ENCODE measurements at regions not wholly inside any gene's neighbourhood (a gene's known extent, or its start where the extent isn't known, plus 50 kb on each side); places are given as distances from the start of the nearest gene placed in this dataset.

DNA sequence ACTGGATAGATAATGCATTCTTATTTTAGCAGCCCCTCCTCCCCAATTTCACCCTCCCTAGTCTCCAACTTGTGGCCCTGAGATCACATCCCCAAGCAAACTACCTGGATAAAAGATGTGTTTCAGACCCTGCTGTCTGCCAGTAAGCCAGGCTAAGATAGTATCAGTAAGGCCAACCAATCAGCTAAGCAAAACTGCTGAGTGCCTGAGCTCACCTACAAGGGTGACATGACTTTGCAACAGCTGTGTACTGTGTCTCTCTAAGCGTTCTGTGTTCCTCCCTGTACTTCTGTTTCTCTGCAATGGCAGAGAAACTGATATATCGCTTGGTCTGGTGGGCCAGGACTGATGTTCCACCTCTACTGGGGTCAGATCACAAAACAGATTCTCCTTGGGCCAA is 224.9 kb downstream of the BTG1 start:
- no peaks in the 10 kb centered on the region for H3K27me3 Mint-ChIP-seq (ENCODE audit: low read depth)
- peak overlapping the region; percentile 49 for H3K27ac Mint-ChIP-seq
- peaks cover 2% of the 10 kb centered on the region for H3K36me3 Mint-ChIP-seq (ENCODE audit: low read depth)

DNA sequence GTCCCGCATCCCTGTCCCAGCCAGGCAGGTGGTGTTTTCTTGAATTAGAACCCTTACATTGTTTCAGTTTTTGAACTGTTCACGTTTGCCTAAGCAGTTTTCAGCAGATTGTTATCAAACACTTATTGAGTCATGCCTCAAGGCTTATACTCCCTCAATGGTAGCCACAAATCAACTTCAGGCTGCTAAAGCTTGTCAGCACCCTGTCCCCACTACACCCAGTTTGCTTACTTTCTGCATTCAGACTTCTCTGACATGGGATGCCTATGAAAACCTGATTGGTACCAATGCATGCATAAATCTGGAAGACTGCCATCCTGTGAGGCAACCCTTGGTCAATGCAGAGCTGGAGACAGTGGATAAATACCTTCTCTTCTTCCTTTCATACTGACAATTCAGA is 225.4 kb downstream of the BTG1 start:
- Mint-ChIP-seq H3K4me3 (peak overlapping the region; percentile 28), H3K4me1 (ENCODE audit: low read depth) (peaks cover 31% of the 10 kb centered on the region), H3K27ac (peak overlapping the region; percentile 49), H3K36me3 (ENCODE audit: low read depth) (peaks cover 2% of the 10 kb centered on the region), H3K9me3 (peaks cover 9% of the 10 kb centered on the region), H3K27me3 (ENCODE audit: low read depth) (no peaks in the 10 kb centered on the region)
- DNase-seq (ENCODE audit: low spot score): peak; percentile 9

More for the DNA sequence above, 224.9 kb downstream of the BTG1 start:
- no peak for DNase-seq (ENCODE audit: low spot score)
- Mint-ChIP-seq H3K4me3 (peak overlapping the region; percentile 28), H3K4me1 (ENCODE audit: low read depth) (peaks cover 31% of the 10 kb centered on the region), H3K9me3 (peaks cover 9% of the 10 kb centered on the region)

DNA sequence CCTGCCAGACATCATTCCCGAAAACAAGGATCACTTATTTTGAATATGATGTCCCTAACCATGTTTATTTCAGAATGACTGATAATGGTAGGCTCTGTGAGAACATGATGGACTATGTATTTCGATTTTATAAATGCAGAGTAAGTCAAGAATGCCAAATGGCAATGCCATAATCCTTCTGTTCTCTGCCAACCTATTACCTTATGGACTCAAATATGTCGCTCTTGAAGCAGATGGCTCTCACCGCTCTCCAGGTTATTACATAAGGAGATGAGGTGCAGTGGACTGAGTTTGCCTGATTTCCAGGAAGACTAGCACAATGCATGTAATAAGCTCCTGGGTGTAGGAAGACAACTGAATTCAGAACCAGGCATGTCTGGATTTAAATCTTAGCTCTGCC is 227.2 kb downstream of the BTG1 start:
- Mint-ChIP-seq H3K4me3 (no peak overlapping the region), H3K27ac (no peak overlapping the region), H3K4me1 (ENCODE audit: low read depth) (peaks cover 31% of the 10 kb centered on the region), H3K36me3 (ENCODE audit: low read depth) (peaks cover 2% of the 10 kb centered on the region), H3K9me3 (peaks cover 5% of the 10 kb centered on the region), H3K27me3 (ENCODE audit: low read depth) (no peaks in the 10 kb centered on the region)
- no peak for DNase-seq (ENCODE audit: low spot score)

DNA sequence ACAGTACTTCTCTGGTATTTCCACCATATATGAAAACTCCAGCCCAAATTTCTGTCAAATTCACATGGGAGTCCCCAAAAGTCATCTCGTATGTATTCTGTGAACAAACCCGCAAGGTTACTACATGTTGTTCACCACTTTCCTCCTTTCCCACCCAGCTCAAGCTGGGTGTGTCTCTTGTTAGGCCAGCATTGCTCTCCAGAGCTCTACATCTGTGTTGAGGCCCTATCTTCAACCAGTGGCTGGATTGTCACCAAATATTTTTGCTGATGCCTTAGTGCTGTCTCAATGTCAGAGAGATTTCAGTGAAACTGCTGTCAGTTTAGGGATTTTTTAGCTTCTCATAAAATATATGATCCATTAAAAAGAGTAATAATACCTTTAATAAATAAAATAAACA is 230.9 kb downstream of the BTG1 start:
- DNase-seq (ENCODE audit: low spot score): no peak
- no peak overlapping the region for H3K4me3 Mint-ChIP-seq
- no peak overlapping the region for H3K27ac Mint-ChIP-seq
- H3K4me1 Mint-ChIP-seq (ENCODE audit: low read depth): peaks cover 5% of the 10 kb centered on the region
- no peaks in the 10 kb centered on the region for H3K27me3 Mint-ChIP-seq (ENCODE audit: low read depth)
- no peaks in the 10 kb centered on the region for H3K9me3 Mint-ChIP-seq
- no peaks in the 10 kb centered on the region for H3K36me3 Mint-ChIP-seq (ENCODE audit: low read depth)

DNA sequence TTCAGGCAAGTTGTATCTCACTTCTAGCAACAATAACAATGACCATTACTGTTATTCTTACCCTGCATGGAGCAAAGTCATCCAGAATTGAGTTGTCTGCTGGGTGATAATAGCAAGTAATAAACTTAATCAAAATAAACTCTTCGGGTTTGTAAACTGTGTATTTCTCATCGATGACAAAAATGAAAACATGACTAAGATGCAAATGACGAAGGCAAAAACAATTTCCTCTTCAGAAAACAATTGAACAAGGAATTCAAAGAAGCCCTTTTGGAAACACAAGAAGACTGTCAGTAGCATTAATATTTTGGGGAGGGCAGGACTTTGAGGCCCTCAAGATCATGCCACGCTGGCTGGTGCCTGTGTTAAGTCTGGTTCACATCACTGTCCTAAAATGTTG is 232.0 kb downstream of the BTG1 start:
- Mint-ChIP-seq H3K27ac (no peak overlapping the region), H3K27me3 (ENCODE audit: low read depth) (no peaks in the 10 kb centered on the region), H3K4me3 (no peak overlapping the region), H3K36me3 (ENCODE audit: low read depth) (no peaks in the 10 kb centered on the region), H3K4me1 (ENCODE audit: low read depth) (peaks cover 5% of the 10 kb centered on the region), H3K9me3 (peaks cover 5% of the 10 kb centered on the region)
- no peak for DNase-seq (ENCODE audit: low spot score)

DNA sequence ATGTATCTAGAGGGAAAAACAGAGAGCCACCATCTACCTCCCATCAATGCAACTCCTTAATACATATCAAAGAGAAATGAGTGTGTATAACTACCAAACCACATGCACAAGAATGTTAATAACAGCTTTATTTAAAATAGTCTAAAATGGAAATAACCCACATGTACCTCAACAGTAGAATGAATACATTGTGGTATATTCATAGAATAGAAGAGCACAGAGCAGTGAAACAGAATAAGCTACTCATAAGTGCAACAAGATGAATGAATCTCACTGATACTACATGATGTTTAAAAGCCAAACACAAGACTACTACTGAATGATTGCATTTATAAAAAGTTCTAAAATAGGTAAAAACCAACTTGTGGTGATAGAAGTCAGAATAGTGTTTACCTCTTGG is 232.5 kb downstream of the BTG1 start:
- Mint-ChIP-seq H3K27me3 (ENCODE audit: low read depth) (no peaks in the 10 kb centered on the region), H3K9me3 (peaks cover 9% of the 10 kb centered on the region), H3K27ac (no peak overlapping the region), H3K4me3 (no peak overlapping the region), H3K36me3 (ENCODE audit: low read depth) (no peaks in the 10 kb centered on the region), H3K4me1 (ENCODE audit: low read depth) (peaks cover 3% of the 10 kb centered on the region)
- DNase-seq (ENCODE audit: low spot score): no peak

DNA sequence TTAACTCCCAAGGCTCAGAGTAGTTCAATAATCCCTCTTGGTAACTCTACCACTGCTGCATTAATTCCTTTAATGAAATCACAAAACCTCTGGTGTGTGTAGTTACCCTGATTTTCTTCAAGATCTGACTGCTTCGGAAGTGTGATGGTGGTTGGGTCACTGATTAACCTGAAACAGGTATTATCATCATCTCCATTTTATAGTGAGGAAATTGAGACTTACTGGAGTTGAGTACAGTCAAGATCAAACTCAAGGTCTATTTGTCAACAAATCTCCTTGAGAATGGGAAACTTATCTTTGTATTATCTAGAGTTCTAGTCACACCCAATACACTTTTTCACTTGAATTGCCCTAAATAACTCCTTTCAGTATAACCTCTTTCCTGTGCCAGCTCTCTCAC is 233.5 kb downstream of the BTG1 start:
- Mint-ChIP-seq H3K9me3 (peaks cover 12% of the 10 kb centered on the region), H3K4me3 (no peak overlapping the region), H3K4me1 (ENCODE audit: low read depth) (peaks cover 2% of the 10 kb centered on the region), H3K27ac (no peak overlapping the region), H3K27me3 (ENCODE audit: low read depth) (no peaks in the 10 kb centered on the region), H3K36me3 (ENCODE audit: low read depth) (no peaks in the 10 kb centered on the region)
- no peak for DNase-seq (ENCODE audit: low spot score)

DNA sequence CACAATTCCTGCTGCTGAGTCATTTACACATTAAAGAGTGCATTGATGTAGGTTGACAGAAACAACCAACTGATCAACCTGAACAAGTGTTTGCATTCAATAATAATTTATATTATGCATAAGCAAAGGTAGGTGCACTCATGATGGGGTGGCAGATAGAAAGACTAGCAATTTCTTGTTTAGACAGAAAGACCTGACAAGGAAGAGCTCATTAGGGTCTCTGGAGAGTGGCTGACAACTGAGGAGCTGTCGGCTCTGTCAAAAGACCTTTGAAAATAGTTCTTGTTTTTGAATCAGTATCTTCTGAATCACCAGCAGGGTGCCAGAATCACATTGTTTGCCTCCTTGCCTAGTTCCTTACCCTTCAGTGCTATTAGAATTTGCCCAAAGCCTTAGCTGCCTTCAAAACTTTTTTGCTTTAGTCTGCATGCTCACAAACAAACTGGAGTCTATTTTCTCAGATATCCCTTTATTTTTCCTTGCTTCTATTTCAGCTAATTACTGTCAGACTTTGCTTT is 234.7 kb downstream of the BTG1 start:
- Mint-ChIP-seq H3K4me3 (no peak overlapping the region), H3K27ac (no peak overlapping the region), H3K4me1 (ENCODE audit: low read depth) (peaks cover 2% of the 10 kb centered on the region), H3K9me3 (peaks cover 16% of the 10 kb centered on the region), H3K27me3 (ENCODE audit: low read depth) (no peaks in the 10 kb centered on the region), H3K36me3 (ENCODE audit: low read depth) (no peaks in the 10 kb centered on the region)
- DNase-seq (ENCODE audit: low spot score): no peak

DNA sequence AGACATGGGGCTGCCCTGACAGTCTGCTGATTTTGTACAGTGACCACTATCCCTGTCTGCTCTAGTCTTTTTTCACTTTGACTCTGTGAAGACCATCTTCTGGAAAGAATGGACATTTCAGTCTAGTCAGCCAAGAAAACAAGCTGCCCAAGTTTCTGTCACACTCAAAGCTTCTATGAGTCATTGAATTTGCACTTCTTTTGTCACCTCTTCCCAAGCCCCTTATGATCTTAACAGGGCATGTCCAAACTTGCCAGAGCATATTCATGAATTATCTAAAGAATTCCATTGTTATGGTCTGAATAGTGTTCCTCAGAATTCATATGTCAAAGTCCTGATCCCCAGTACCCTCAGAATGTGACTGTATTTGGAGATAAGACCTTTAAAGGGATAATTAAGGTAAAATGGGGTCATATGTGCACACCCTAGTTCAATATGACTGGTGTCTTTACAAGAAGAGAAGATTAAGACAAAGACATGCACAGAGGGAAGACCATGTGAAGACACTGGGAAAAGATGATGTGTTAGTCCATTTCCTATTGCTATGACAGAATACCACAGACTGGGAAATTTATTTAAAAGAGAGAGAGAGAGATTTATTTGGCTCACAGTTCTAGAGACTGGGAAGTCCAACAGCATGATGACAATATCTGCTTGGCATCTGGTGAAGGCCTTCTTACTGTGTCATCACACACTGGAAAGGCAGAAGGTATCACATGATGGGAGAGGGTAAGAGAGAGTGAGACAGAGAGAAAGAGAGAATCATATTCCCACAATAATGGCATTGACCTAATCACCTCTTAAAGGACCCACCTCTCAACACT is 242.6 kb downstream of the BTG1 start:
- Mint-ChIP-seq H3K4me1 (ENCODE audit: low read depth) (peaks cover 8% of the 10 kb centered on the region), H3K27me3 (ENCODE audit: low read depth) (no peaks in the 10 kb centered on the region), H3K9me3 (peaks cover 23% of the 10 kb centered on the region), H3K27ac (no peak overlapping the region), H3K36me3 (ENCODE audit: low read depth) (no peaks in the 10 kb centered on the region), H3K4me3 (no peak overlapping the region)
- no peak for DNase-seq (ENCODE audit: low spot score)

DNA sequence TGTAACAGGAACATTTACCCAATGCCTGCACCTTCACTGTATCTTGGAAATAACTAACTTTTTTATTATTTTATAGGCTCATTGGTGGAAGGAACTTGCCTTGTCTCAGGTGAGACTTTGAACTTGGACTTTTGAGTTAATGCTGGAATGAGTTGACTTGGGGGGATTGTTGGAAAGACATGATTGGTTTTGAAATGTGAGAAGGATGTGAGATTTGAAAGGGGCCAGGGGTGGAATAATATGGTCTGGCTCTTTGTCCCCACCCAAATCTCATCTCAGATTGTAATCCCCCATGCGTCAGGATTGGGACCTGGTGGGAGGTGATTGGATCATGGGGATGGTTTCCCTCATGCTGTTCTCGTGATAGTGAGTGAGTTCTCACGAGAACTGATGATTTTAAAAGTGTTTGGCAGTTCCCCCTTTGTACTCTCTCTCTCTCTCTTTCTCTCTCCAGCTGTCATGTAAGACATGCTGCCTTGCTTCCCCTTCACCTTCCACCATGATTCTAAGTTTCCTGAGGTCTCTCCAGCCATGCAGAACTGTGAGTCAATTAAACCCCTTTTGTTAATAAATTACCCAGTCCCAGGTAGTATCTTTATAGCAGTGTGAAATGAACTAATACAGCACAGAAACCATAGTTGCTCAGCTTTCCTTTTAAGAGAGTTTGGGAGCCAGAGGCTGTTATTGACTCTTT is 244.1 kb downstream of the BTG1 start:
- Mint-ChIP-seq H3K27ac (no peak overlapping the region), H3K27me3 (ENCODE audit: low read depth) (no peaks in the 10 kb centered on the region)

DNA sequence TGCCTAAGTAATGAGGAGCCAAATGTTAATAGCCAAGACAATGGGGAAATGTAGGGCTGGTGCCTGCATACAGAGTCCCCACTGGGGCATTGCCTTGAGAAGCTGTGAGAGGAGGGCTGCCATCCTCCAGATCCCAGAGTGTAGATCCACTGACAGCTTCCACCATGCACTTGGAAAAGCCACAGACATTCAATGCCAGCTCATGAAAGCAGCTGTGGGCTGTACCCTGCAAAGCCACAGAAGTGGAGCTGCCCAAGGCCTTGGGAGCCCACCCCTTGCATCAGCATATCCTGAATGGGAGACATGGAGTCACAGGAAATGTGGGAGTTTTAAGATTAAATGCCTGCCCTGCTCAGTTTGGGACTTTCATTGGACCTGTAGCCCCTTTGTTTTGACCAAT is 244.7 kb downstream of the BTG1 start:
- Mint-ChIP-seq H3K36me3 (ENCODE audit: low read depth) (no peaks in the 10 kb centered on the region), H3K27ac (no peak overlapping the region), H3K4me3 (no peak overlapping the region)

More for the DNA sequence above, 244.1 kb downstream of the BTG1 start:
- H3K4me3 Mint-ChIP-seq: no peak overlapping the region
- no peaks in the 10 kb centered on the region for H3K36me3 Mint-ChIP-seq (ENCODE audit: low read depth)
- H3K4me1 Mint-ChIP-seq (ENCODE audit: low read depth): peaks cover 8% of the 10 kb centered on the region
- no peak for DNase-seq (ENCODE audit: low spot score)
- peaks cover 20% of the 10 kb centered on the region for H3K9me3 Mint-ChIP-seq

DNA sequence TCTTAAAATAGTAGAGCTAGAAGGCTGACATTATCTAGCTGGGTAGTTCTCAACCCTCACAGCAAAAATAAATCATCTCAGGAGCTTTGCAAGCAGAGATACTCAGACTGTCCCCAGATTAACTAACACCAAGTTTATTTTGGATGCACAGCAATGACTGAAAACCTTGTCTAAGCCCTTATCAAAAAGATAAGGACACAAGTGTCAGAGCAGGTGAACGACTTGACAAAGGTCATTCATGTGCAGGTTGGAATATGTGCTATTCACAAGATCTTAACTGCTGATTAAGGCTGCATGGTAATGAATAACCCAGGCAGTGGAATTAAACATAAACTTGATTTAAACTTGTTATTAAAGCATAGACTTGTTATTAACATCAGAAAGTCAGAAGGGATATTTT is 246.6 kb downstream of the BTG1 start:
- Mint-ChIP-seq H3K27me3 (ENCODE audit: low read depth) (no peaks in the 10 kb centered on the region), H3K4me1 (ENCODE audit: low read depth) (peaks cover 4% of the 10 kb centered on the region), H3K36me3 (ENCODE audit: low read depth) (no peaks in the 10 kb centered on the region), H3K4me3 (no peak overlapping the region), H3K9me3 (peaks cover 12% of the 10 kb centered on the region), H3K27ac (no peak overlapping the region)
- no peak for DNase-seq (ENCODE audit: low spot score)

More for the DNA sequence above, 244.7 kb downstream of the BTG1 start:
- Mint-ChIP-seq H3K27me3 (ENCODE audit: low read depth) (no peaks in the 10 kb centered on the region), H3K9me3 (peaks cover 17% of the 10 kb centered on the region), H3K4me1 (ENCODE audit: low read depth) (peaks cover 8% of the 10 kb centered on the region)
- DNase-seq (ENCODE audit: low spot score): no peak

DNA sequence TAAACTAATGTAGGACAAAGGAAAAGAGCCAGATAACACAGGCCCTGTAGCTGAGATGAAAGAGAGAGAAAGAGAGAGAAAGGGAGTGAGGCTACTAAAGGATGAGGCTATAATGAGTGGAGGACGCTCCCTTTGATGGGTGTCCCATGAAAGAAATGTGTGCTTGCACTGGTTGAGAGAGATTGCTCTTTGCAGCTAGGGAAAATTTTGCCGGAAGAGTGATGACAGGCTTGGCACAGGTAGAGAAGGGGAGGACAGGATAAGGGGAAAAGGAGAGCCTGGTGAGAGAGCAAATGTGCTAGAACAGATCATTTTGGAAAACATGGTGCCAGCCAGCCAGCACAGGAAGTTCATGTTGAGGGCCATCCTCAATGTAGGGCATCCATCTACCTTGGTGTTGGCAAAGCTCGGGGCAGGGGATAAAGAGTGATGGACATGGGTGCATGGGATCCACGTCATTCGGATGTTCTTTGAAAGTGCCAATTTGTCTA is 248.6 kb downstream of the BTG1 start:
- no peak for DNase-seq (ENCODE audit: low spot score)
- no peak overlapping the region for H3K4me3 Mint-ChIP-seq
- H3K4me1 Mint-ChIP-seq (ENCODE audit: low read depth): no peaks in the 10 kb centered on the region
- no peaks in the 10 kb centered on the region for H3K9me3 Mint-ChIP-seq
- no peak overlapping the region for H3K27ac Mint-ChIP-seq
- H3K36me3 Mint-ChIP-seq (ENCODE audit: low read depth): no peaks in the 10 kb centered on the region
- H3K27me3 Mint-ChIP-seq (ENCODE audit: low read depth): no peaks in the 10 kb centered on the region

DNA sequence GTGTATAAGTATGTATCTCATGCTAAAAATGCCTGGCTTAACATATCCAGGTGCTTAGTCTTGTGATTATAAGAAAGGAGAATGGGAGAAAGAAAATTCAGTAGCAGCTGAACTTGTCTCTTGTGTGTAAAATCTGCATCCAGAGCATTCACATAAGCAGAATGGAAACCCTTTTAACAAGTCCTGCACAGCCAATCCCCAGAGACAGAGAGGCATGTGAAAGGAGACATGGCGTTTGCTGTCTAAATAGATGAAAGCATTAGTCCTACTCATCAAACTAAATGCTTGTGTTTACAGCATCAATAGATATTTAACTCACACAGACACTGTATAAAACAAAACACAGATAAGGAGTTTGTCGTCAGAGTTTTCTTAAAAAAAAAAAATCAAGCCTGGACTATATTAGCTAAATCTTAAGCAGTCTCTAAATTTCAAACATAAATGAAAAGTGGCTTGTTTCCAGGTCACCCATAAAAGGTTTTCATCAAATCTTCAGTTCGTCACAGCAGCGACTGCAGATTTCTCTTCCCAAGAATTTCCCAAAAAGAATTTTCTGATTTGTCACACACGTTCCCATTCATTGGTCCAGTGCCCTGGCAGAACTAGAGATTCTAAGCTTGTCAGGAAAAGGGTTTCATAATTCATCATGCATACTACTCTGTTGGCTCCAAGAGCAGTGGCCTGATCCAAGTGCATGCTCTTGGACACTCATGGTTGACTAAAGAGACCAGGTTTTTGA is 249.2 kb downstream of the BTG1 start:
- Mint-ChIP-seq H3K36me3 (ENCODE audit: low read depth) (no peaks in the 10 kb centered on the region), H3K9me3 (no peaks in the 10 kb centered on the region), H3K4me3 (no peak overlapping the region), H3K27ac (no peak overlapping the region), H3K4me1 (ENCODE audit: low read depth) (no peaks in the 10 kb centered on the region), H3K27me3 (ENCODE audit: low read depth) (no peaks in the 10 kb centered on the region)
- no peak for DNase-seq (ENCODE audit: low spot score)

All from T-helper 2 cell treated with Interferon-gamma antibody and Interleukin-4, amounts not matched to agents 5 μg/mL and 100 μg/mL, for 36 hours (primary cell).